ENCODE measurements at regions not wholly inside any gene's neighbourhood (a gene's known extent, or its start where the extent isn't known, plus 50 kb on each side); places are given as distances from the start of the nearest gene placed in this dataset.

- ATAC-seq (no peak), DNase-seq (no peak)
- no peak overlapping the region for H3K4me3 Mint-ChIP-seq
- no peaks in the 10 kb centered on the region for H3K4me1 Mint-ChIP-seq (ENCODE audit: low read depth)
- H3K9me3 Mint-ChIP-seq, result peaks cover 8% of the 10 kb centered on the region
- intact Hi-C loops (cut with micrococcal nuclease), result no loop called here
- TF ChIP-seq, protein P1, sequence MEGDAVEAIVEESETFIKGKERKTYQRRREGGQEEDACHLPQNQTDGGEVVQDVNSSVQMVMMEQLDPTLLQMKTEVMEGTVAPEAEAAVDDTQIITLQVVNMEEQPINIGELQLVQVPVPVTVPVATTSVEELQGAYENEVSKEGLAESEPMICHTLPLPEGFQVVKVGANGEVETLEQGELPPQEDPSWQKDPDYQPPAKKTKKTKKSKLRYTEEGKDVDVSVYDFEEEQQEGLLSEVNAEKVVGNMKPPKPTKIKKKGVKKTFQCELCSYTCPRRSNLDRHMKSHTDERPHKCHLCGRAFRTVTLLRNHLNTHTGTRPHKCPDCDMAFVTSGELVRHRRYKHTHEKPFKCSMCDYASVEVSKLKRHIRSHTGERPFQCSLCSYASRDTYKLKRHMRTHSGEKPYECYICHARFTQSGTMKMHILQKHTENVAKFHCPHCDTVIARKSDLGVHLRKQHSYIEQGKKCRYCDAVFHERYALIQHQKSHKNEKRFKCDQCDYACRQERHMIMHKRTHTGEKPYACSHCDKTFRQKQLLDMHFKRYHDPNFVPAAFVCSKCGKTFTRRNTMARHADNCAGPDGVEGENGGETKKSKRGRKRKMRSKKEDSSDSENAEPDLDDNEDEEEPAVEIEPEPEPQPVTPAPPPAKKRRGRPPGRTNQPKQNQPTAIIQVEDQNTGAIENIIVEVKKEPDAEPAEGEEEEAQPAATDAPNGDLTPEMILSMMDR (IDR thresholded peaks at IDR 0.05), result no peak
- CTCF ChIA-PET, result no interaction called here
- H3K27ac Mint-ChIP-seq, result no peak overlapping the region
- POLR2A ChIA-PET, result interaction anchor here (0.7 kb wide), 1 partner anchor 346 kb away, joined by 3 read pairs; no protein-coding TSS in a partner anchor
- H3K27me3 Mint-ChIP-seq, result no peaks in the 10 kb centered on the region
- no peaks in the 10 kb centered on the region for H3K36me3 Mint-ChIP-seq (ENCODE audit: low read depth)
Observed at GRCh38 chr18:27270508-27270907, 85.4 kb upstream of the CHST9 start.

GRCh38 chr18:27263369-27263768 lies 78.3 kb upstream of the CHST9 start:
- Mint-ChIP-seq H3K36me3 (ENCODE audit: low read depth) (no peaks in the 10 kb centered on the region), H3K27me3 (no peaks in the 10 kb centered on the region), H3K4me1 (ENCODE audit: low read depth) (no peaks in the 10 kb centered on the region), H3K9me3 (peaks cover 10% of the 10 kb centered on the region), H3K27ac (no peak overlapping the region), H3K4me3 (no peak overlapping the region)
- intact Hi-C loops (cut with micrococcal nuclease), result no loop called here
- POLR2A ChIA-PET, result no interaction called here
- CTCF ChIA-PET, result no interaction called here
- TF ChIP-seq, protein P1 (IDR thresholded peaks at IDR 0.05), result no peak
- no peak for ATAC-seq
- no peak for DNase-seq

GRCh38 chr18:27261769-27262549 lies 76.9 kb upstream of the CHST9 start:
- Mint-ChIP-seq H3K27ac (no peak overlapping the region), H3K36me3 (ENCODE audit: low read depth) (no peaks in the 10 kb centered on the region), H3K9me3 (peaks cover 7% of the 10 kb centered on the region), H3K4me3 (no peak overlapping the region), H3K4me1 (ENCODE audit: low read depth) (no peaks in the 10 kb centered on the region), H3K27me3 (no peaks in the 10 kb centered on the region)
- ATAC-seq, result no peak
- POLR2A ChIA-PET, result no interaction called here
- CTCF ChIA-PET, result no interaction called here
- intact Hi-C loops (cut with micrococcal nuclease), result no loop called here
- no peak for DNase-seq
- TF ChIP-seq, protein P1 (IDR thresholded peaks at IDR 0.05), result no peak

DNA sequence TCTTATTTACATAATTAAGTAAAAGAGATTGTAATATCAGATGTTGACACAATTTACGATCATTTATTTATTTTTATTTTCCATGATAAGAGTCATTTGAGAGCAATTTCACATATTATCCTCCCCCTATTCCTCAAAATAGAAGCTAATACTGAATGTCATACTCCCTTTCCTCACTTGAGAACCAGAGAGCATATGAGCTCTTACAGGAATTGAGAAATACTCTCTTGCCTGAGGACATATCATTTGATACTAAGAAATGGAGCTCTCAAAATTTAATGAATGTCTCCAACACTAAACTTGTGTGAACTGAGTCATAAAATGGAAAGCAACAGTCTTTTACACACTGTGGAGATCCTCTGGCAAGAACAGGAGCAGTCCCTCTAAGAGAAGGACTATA lies 68.5 kb upstream of the CHST9 start:
- no peak overlapping the region for H3K4me3 Mint-ChIP-seq
- ChIA-PET POLR2A (no interaction called here), CTCF (no interaction called here)
- DNase-seq (no peak), ATAC-seq (no peak)
- H3K9me3 Mint-ChIP-seq, result peaks cover 1% of the 10 kb centered on the region
- H3K27ac Mint-ChIP-seq, result no peak overlapping the region
- no peaks in the 10 kb centered on the region for H3K4me1 Mint-ChIP-seq (ENCODE audit: low read depth)
- H3K27me3 Mint-ChIP-seq, result no peaks in the 10 kb centered on the region
- intact Hi-C loops (cut with micrococcal nuclease), result loop anchor here (10.0 kb wide), 1 partner anchor 59 kb away; no protein-coding TSS in a partner anchor
- TF ChIP-seq, protein P1 (IDR thresholded peaks at IDR 0.05), result no peak
- no peaks in the 10 kb centered on the region for H3K36me3 Mint-ChIP-seq (ENCODE audit: low read depth)

- Mint-ChIP-seq H3K4me1 (ENCODE audit: low read depth) (no peaks in the 10 kb centered on the region), H3K36me3 (ENCODE audit: low read depth) (no peaks in the 10 kb centered on the region), H3K9me3 (peaks cover 1% of the 10 kb centered on the region), H3K4me3 (no peak overlapping the region), H3K27ac (no peak overlapping the region), H3K27me3 (no peaks in the 10 kb centered on the region)
- TF ChIP-seq, protein P1 (IDR thresholded peaks at IDR 0.05), result no peak
- POLR2A ChIA-PET, result no interaction called here
- no peak for DNase-seq
- intact Hi-C loops (cut with micrococcal nuclease), result loop anchor here (10.0 kb wide), 1 partner anchor 56 kb away; no protein-coding TSS in a partner anchor
- CTCF ChIA-PET, result no interaction called here
- no peak for ATAC-seq
Observed at GRCh38 chr18:27250471-27250870, 65.4 kb upstream of the CHST9 start.

Measured in activated CD8-positive, alpha-beta T cell treated with anti-CD3 and anti-CD28 coated beads for 36 hours (primary cell).